Skin epidermis (tissue), 12 donors: ENCODE measurements at regions not wholly inside any gene's neighbourhood (a gene's known extent, or its start where the extent isn't known, plus 50 kb on each side); places are given as distances from the start of the nearest gene placed in this dataset.
"Not testable (repeated sequence)": the region's sequence is repeated elsewhere in the genome, so short reads cannot be mapped to it uniquely, and the experiment has no call there.

Source experiments
- H3K27ac ChIP-seq, 21 experiments: fragments of 200-600 bp; sonication (generic) in 11 of 21; one replicate each; pipeline ENCODE4 v1.5.0; 2020; ENCODE audit warnings: mild to moderate bottlenecking in 3 of 21, inconsistent platforms in 2 of 21, moderate library complexity in 2 of 21
- H3K4me3 ChIP-seq, 7 experiments: fragments of 200-600 bp; sonication (generic) in 2 of 7; one replicate each; pipeline ENCODE4 v1.5.0; 2020; ENCODE audit warnings: inconsistent platforms in 2 of 7, mild to moderate bottlenecking in 2 of 7, moderate library complexity in 1 of 7

GRCh38 chr5:152606050-152606449 lies 201.0 kb upstream of the NMUR2 start:
- not testable (repeated sequence) for H3K4me3 ChIP-seq, H3K27ac ChIP-seq

- H3K27ac ChIP-seq, result no peak overlapping the region
- no peak overlapping the region for H3K4me3 ChIP-seq
Observed at GRCh38 chr5:152606776-152607364, 201.8 kb upstream of the NMUR2 start.

- no peak overlapping the region for H3K27ac ChIP-seq
Observed at GRCh38 chr5:152607401-152608160, 202.5 kb upstream of the NMUR2 start.

GRCh38 chr5:152608458-152608857 lies 203.4 kb upstream of the NMUR2 start:
- H3K27ac ChIP-seq, result no peak overlapping the region
- no peak overlapping the region for H3K4me3 ChIP-seq

More at GRCh38 chr5:152607401-152608160, 202.5 kb upstream of the NMUR2 start:
- no peak overlapping the region for H3K4me3 ChIP-seq

GRCh38 chr5:152619756-152620155 lies 214.7 kb upstream of the NMUR2 start:
- Histone ChIP-seq H3K27ac (no peak overlapping the region), H3K4me3 (no peak overlapping the region)

- H3K27ac ChIP-seq, result no peak overlapping the region
- H3K4me3 ChIP-seq, result no peak overlapping the region
Observed at GRCh38 chr5:152622628-152623027, 217.5 kb upstream of the NMUR2 start.

- no peak overlapping the region for H3K4me3 ChIP-seq
Observed at GRCh38 chr5:152623951-152624350, 218.9 kb upstream of the NMUR2 start.

GRCh38 chr5:152625696-152626095 lies 220.6 kb upstream of the NMUR2 start:
- no peak overlapping the region for H3K27ac ChIP-seq
- H3K4me3 ChIP-seq, result no peak overlapping the region

More at GRCh38 chr5:152623951-152624350, 218.9 kb upstream of the NMUR2 start:
- H3K27ac ChIP-seq, result no peak overlapping the region

- H3K4me3 ChIP-seq, result no peak overlapping the region
- no peak overlapping the region for H3K27ac ChIP-seq
Observed at GRCh38 chr5:152631221-152631620, 226.1 kb upstream of the NMUR2 start.

GRCh38 chr5:152632360-152632759 lies 227.3 kb upstream of the NMUR2 start:
- no peak overlapping the region for H3K4me3 ChIP-seq
- H3K27ac ChIP-seq, result no peak overlapping the region

- H3K4me3 ChIP-seq, result no peak overlapping the region
- H3K27ac ChIP-seq, result no peak overlapping the region
Observed at GRCh38 chr5:152634586-152634985, 229.5 kb upstream of the NMUR2 start.

GRCh38 chr5:152638996-152639552 lies 234.0 kb upstream of the NMUR2 start:
- Histone ChIP-seq H3K27ac (no peak overlapping the region), H3K4me3 (no peak overlapping the region)

GRCh38 chr5:152641970-152642805 lies 237.1 kb upstream of the NMUR2 start:
- H3K27ac ChIP-seq, result no peak overlapping the region
- H3K4me3 ChIP-seq, result no peak overlapping the region

GRCh38 chr5:152642880-152643279 lies 237.8 kb upstream of the NMUR2 start:
- Histone ChIP-seq H3K4me3 (no peak overlapping the region), H3K27ac (no peak overlapping the region)

- Histone ChIP-seq H3K27ac (no peak overlapping the region), H3K4me3 (no peak overlapping the region)
Observed at GRCh38 chr5:152644029-152644728, 239.1 kb upstream of the NMUR2 start.

GRCh38 chr5:152649609-152650008 lies 244.5 kb upstream of the NMUR2 start:
- Histone ChIP-seq H3K27ac (no peak overlapping the region), H3K4me3 (no peak overlapping the region)

- Histone ChIP-seq H3K27ac (no peak overlapping the region), H3K4me3 (no peak overlapping the region)
Observed at GRCh38 chr5:152650413-152650812, 245.3 kb upstream of the NMUR2 start.

GRCh38 chr5:152659470-152659869 lies 254.4 kb upstream of the NMUR2 start:
- H3K27ac ChIP-seq, result not testable (repeated sequence)

GRCh38 chr5:152673601-152674000 lies 268.5 kb upstream of the NMUR2 start:
- no peak overlapping the region for H3K27ac ChIP-seq
- H3K4me3 ChIP-seq, result no peak overlapping the region

More at GRCh38 chr5:152659470-152659869, 254.4 kb upstream of the NMUR2 start:
- peak overlapping the region in 2 of 7 experiments; percentile 11 to 12 for H3K4me3 ChIP-seq

GRCh38 chr5:152674403-152674802 lies 269.3 kb upstream of the NMUR2 start:
- Histone ChIP-seq H3K4me3 (no peak overlapping the region), H3K27ac (no peak overlapping the region)
